ENCODE measurements at regions not wholly inside any gene's neighbourhood (a gene's known extent, or its start where the extent isn't known, plus 50 kb on each side); places are given as distances from the start of the nearest gene placed in this dataset.
"Not testable (repeated sequence)": the region's sequence is repeated elsewhere in the genome, so short reads cannot be mapped to it uniquely, and the experiment has no call there.

DNA sequence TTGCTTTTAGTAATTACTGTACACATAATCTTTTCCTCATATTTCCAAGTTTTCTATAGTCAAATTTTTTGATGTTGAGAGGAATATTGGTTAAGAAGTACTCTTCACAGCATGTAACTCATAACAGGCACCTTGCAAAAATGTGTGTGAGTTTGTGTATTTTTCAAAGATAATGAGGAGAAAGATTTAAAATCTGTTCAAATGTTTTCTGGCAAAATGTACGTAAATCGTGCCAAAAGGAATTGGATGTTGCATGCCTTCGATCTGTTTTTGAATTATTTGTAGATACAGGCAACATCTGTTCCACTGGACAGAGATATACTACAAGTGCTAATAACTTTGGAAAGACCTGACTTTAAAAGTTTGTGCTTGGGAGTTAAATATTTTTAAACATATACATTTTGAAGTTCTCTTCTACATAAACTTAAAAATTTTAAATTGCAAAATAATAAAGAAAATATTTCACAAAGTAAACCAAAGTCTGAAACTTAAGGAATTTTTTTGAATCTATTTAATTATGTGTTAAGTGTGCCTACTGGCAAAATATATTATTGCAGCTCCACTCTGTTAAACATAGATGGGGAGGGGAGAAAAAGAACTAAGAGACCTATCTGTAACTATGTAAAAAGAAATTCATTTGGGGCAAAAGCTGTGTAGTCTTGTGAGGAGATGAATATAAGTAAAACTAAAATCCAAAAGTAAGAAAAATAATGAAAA, 133.5 kb upstream of the UBE2E3 start:
- no peak for DNase-seq (ENCODE audit: low spot score)

DNA sequence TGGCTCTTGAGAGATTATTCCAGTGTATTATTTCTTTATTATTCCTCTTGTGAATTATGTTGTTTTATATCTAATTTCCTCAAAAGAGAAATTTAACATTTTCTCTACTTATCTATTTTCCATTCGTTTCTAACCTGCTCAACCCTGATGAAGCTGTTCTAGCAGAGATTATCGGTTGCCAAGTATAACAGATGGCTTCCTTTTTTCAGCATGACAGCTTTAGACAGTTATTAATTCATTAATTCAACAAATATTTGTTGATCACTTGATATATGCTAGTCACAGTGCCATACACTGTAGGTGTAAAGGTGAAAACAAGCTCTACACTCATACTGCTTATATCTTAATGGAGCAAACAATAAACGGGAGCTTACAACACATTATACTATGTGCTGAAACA, 137.9 kb upstream of the UBE2E3 start:
- no peak for DNase-seq (ENCODE audit: low spot score)
- intact Hi-C loops (cut with DNase I) = no loop called here

More for the DNA sequence above, 133.5 kb upstream of the UBE2E3 start:
- intact Hi-C loops (cut with DNase I) = no loop called here

DNA sequence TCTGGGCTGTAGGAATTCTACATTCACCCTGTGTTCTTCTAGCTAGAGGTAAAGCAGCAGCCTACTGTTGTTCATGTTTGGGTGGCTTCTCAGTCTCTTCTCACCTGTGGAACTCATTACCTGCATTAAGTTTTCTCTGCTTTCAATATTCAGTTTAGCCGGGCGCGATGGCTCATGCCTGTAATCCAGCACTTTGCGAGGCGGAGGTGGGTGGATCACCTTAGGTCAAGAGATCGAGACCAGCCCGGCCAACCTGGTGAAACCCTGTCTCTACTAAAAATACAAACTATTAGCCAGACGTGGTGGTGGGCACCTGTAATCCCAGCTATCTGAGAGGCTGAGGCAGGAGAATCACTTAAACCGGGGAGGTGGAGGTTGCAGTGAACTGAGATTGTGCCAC, 139.8 kb upstream of the UBE2E3 start:
- no peak for DNase-seq (ENCODE audit: low spot score)
- intact Hi-C loops (cut with DNase I) = no loop called here

DNA sequence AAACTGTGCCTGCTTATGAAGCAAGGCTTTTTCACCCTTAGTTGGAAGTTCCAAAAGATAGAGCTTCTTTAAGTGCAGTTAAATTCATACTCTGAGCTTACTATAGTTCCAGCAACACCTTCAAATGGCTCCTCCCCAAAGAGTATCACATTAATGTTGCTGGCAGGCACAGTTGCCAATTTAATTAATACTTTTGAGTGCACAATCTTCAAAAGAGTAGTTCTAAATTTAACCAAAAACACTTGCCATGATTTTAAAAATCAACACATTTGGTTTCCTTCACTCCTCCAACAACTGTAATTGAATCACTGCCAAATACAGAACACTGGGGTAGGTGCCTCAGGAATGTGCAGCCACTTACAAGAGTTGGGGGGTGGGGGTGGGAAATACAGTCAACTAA, 150.6 kb upstream of the UBE2E3 start:
- intact Hi-C loops (cut with DNase I) = no loop called here
- no peak for DNase-seq (ENCODE audit: low spot score)

DNA sequence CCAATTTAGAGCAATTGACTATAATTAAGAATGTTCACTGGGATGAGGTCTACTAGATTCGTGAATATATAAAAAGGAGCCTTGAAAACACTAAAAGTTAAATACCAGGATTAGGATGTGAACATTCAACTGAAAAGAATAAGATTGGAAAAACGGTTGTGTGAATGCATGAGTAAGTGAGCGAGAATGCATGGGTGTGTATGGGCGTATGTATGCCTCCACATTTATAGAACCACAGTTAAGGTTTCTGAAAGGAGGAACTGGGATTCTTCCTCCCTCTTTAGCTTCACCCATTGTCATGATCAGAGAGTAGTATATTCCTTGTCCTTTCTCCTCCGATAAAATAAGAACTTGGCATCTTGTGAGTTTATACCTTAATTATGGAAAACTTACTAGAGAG, 151.1 kb upstream of the UBE2E3 start:
- no peak for DNase-seq (ENCODE audit: low spot score)
- intact Hi-C loops (cut with DNase I) = no loop called here

DNA sequence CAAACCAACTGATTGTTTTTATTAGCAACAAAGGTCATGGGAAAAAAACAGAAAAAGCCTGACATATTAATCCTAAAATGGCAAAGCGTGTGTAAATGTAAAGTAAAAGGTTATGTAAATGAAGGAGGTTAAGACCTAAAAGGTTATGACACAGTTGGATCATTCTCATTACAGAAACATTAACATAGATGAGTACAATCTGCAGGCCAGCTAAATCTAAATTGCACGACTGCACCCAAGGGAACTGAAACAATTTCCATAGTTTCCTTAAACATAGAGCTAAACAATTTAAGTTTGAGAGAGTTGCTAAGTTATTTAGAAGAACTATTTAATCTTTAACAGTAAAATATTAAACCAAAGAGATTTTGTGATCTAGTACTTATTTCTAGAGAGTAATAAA, 151.6 kb upstream of the UBE2E3 start:
- intact Hi-C loops (cut with DNase I) = no loop called here

DNA sequence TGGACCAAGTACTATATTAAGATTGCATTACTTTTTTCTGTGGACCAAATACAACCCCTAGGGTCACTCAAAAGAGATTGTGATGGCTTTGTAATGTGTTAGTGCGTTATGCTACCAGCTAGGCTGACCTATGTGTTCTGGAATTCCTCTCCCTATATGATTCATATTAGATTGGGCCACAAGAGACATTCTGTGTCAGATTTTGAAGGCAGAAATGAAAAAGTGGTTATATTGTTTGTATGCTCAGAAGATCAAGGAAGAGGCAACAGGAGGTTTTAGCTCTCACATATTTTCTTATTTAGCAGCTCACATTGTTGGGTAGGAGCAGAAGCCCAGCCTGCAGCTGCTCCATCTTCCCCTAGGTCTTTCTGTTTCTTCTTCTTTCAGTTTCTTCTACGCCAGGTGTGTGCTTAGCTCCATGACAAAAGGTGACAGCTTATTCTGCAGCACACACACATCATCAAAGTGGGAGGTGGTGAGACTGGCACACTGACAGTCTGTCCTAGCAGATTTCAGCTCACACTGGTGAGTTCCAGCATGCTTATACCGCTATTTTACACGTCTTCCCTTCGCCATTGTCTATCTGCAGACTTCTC, 156.8 kb upstream of the UBE2E3 start:
- intact Hi-C loops (cut with DNase I) = no loop called here

More for the DNA sequence above, 151.6 kb upstream of the UBE2E3 start:
- no peak for DNase-seq (ENCODE audit: low spot score)

DNA sequence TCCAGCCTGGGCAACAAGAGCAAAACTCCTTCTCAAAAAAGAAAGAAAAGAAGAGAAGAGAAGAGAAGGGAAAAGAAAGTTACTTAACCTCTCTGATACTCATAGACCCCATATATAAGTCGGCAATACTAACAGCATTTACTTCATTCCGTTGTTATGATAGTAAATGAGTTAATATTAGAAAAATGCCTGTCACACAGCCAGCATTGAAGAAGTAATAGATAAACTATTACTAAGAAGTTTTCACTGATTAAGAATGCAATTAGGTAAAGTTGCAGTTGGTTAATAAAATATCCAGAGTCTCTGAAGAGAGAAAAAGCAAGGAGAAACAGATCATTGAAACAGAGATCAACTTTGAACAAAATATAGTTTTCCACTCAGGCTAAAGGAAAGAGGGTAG, 161.3 kb upstream of the UBE2E3 start:
- intact Hi-C loops (cut with DNase I) = no loop called here
- DNase-seq (ENCODE audit: low spot score) = no peak

More for the DNA sequence above, 156.8 kb upstream of the UBE2E3 start:
- DNase-seq (ENCODE audit: low spot score) = no peak

DNA sequence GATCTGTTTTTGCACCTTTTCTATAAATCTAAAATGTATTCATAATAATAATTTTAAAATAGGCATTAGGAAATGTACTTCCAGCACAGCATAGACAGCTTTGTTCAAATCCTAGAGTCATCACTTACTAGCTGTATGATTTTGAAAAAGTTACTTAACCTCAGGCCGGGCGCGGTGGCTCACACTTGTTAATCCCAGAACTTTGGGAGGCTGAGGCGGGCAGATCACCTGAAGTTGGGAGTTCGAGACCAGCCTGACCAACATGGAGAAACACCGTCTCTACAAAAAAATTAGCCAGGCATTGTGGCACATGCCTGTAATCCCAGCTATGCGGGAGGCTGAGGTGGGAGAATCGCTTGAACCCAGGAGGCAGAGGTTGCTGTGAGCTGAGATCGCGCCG, 161.7 kb upstream of the UBE2E3 start:
- DNase-seq (ENCODE audit: low spot score); intact Hi-C loops (cut with DNase I): not testable (repeated sequence)

DNA sequence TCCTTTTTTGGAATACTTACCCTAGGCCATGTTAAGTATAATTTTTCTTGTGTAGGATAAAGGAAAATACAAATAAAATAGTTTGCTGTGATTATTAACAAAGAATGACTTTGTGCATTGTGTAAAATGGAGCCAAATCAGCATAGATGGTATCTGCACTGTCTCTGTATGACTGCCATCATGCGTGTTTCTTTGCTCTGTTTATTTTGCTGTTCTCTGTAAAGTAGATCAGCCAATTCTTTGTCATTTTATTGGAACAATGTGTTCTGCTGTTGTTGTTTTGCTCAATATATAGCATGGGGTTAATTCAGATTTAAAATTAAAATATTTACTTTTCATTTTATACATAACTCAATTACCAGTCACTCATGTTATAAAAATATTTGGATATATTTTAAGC, 181.3 kb upstream of the UBE2E3 start:
- intact Hi-C loops (cut with DNase I) = no loop called here

DNA sequence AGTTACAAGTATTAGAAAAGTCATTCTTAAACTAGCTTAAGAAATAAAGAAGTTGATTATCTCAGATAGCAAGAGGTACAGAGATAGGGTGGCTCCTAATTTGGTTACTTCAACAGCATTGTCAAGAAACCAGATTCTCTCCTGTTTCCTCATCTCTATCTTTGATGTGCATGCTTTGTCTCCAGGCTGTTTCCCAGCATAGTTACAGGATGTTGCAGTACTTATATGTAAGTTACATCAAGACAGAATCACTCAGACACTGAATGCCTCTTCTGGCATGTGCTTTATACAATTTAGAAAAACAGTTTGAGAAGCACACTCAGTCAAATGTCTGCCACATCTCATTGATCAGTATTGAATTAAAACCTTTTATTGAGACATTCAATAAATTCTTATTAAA, 189.5 kb upstream of the UBE2E3 start:
- intact Hi-C loops (cut with DNase I) = no loop called here

More for the DNA sequence above, 181.3 kb upstream of the UBE2E3 start:
- no peak for DNase-seq (ENCODE audit: low spot score)

DNA sequence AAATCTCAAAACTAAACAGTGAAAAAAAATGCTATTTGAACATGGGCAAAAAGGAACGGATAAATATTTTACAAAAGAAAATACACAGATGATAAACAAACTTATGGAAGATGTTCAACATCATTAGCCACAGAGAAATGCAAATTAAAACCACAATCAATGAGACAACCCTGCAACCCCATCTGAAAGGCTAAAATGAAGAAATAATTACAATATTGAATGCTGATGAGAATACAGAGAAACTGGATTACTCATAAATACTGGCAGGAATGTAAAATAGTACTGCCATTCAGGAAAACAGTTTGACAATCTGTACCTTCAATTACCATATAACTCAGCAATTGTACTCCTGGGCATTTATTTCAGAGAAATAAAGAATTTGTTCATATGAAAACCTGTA, 193.1 kb upstream of the UBE2E3 start:
- intact Hi-C loops (cut with DNase I) = no loop called here
- no peak for DNase-seq (ENCODE audit: low spot score)

More for the DNA sequence above, 189.5 kb upstream of the UBE2E3 start:
- no peak for DNase-seq (ENCODE audit: low spot score)

DNA sequence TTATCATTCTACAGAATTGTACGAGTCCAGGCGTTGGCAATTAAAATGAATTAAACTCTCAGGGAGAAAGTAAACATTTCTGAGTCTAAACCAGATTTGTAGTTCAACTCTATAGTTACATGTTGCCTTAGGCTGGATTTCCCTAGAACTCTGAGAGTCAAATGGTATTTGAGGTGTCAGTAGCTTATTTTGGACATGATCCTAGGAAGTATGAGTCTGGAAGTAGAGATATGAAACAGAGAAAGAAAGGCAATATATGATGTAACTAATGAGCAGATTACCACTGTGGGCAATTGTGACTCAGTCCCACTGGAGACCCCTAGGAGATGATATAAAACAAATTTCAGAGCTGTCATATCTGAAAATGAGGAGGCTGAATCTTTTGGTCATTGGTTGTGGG, 199.1 kb upstream of the UBE2E3 start:
- intact Hi-C loops (cut with DNase I) = no loop called here
- DNase-seq (ENCODE audit: low spot score) = no peak

DNA sequence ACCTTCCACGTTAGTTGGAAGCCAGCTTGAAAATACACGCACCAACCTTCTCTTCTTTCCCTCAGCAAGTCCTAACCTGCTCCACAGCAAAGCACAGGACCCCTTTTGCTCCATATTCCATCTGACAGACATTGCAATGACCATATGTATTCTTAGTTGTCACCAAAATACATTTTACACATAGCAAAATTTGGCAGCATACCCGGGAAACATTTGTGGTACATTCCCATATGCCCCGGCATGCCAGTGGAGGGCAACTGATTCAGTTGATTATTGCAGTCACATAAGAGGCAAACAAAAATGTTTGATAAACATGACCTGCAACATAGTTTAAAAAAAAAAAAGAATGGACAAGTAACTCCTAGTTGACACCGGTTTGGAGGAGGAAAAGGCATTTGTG, 202.1 kb upstream of the UBE2E3 start:
- DNase-seq (ENCODE audit: low spot score) = no peak
- intact Hi-C loops (cut with DNase I) = no loop called here

DNA sequence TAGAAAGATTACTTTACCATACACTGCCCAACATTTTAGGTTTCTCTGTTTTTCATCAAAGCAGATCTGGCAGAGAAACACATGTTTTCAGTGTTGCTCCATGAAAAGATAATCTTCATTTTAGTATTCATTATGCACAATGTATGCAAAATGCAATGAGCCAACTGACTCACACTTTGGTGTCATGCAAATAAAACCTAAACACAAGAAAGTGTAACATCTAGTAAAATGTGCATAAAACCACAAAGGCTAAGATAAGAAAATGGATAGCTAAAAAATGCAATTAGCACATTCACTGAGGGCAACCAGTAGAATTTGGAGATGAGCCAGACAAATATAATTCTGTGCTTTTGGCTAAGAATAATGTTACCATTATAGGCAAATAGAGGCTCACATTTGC, 203.5 kb upstream of the UBE2E3 start:
- intact Hi-C loops (cut with DNase I) = no loop called here
- no peak for DNase-seq (ENCODE audit: low spot score)

DNA sequence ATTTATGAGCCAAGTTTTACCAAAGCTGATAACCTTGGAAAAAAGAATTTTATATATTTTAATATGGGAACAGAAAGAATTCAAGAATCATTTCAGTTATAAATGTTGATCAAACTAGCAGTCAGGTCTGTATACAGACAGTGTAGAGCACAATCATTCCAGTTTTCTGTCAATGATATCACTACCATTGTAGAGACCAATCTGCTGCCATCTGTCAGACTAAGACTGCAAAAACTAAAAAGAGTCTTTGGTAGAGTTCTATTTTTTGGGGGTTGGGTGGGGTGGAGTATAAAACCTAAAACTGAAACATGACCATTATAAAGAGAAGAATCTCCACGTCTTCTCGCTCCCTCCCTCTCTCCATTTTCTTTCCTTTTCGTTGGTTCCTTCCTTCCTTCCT, 204.7 kb upstream of the UBE2E3 start:
- no peak for DNase-seq (ENCODE audit: low spot score)
- intact Hi-C loops (cut with DNase I) = no loop called here

DNA sequence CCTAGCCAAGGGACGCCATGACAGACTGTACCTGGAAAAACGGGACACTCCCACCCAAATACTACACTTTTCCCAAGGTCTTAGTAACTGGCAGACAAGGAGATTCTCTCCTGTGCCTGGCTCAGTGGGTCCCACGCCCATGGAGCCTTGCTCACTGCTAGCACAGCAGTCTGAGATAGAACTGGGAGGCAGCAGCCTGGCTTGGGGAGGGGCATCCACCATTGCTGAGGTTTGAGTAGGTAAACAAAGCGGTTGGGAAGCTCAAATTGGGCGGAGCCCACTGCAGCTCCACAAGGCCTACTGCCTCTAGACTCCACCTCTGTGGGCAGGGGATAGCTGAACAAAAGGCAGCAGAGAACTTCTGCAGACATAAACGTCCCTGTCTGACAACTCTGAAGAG, 215.1 kb upstream of the UBE2E3 start:
- intact Hi-C loops (cut with DNase I); DNase-seq (ENCODE audit: low spot score): not testable (repeated sequence)

DNA sequence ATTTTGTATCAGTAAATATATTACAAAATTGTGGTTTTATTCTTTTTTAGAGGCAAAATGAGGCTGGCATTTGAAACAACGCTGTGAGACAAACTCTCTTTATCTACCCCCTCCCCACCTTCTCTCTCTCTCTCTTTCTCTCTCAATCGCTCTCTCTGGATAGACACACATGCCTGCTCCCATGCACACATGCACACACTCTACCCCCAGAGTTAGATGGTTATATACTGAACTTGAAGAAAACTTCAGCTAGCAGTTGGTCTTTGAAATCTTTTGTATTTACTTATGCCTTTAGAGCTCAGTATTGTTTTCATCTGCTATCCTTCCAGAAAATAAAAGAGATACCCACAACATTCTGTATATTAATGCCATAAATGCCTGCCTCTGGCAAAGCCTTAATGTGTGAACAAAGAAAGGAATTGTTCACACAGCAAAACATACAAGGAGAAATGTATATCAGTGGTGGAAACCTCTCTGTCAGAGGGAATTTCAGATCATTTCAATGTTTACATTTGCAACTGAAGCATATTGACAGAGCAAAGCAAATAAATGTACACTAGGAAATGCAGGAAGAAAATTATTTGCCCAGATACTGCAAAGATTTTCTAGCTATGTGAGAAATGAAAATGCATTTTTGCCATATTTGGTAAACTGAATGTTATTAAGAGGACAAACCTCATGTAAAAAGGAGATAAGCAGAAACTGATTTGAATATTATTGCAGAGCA, 217.0 kb upstream of the UBE2E3 start:
- intact Hi-C loops (cut with DNase I) = loop anchor here in 1 of 2 donors (2.0 kb wide), 1 partner anchor 45 kb away; no protein-coding TSS in a partner anchor

DNA sequence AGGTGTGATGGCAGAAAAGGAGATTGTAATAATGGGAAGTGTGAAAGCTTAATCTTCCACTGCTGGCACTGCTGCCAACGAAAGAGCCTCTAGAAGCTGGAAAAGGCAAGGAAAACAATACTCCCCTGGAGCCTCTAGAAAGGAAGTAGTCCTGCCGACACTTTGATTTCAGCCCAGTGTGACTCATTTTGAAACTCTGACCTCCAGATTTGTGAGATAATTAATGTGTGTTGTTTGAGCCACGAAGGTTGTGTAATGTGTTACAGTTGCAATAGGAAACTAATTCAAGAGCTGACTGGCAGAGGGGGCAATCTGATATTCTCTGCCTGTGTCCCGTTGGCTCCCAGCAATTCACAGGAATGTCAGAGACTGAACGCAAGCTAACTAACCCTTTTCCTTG, 219.2 kb upstream of the UBE2E3 start:
- DNase-seq (ENCODE audit: low spot score) = no peak
- intact Hi-C loops (cut with DNase I) = no loop called here

More for the DNA sequence above, 217.0 kb upstream of the UBE2E3 start:
- no peak for DNase-seq (ENCODE audit: low spot score)

DNA sequence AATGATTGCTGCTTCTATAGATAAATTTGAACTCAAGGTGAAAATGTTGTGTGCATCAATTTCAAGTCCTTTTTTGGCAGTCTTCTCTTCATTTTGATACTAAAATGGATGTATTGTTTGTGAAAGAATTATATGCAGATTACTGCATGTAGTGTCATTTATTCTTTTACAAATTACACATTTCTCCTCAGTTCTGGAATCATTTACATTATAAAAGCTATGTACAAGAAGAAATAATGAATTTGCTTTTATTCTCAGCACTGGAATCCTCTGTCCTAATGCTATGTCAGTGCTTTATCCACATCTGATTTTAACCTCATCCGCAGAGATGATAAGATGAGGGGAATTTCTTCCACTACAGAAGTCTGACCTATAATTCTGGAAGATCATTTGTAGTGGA, 220.8 kb upstream of the UBE2E3 start:
- DNase-seq (ENCODE audit: low spot score) = no peak
- intact Hi-C loops (cut with DNase I) = no loop called here

Data from posterior vena cava (tissue), 2 donors.